ENCODE measurements at regions not wholly inside any gene's neighbourhood (a gene's known extent, or its start where the extent isn't known, plus 50 kb on each side); places are given as distances from the start of the nearest gene placed in this dataset.

- Histone ChIP-seq H2AK5ac (ENCODE audit: insufficient read length, low read length) (no peak overlapping the region), H3K14ac (ENCODE audit: insufficient read depth, low read length) (no peak overlapping the region), H2BK12ac (ENCODE audit: insufficient read length, low read depth, low read length) (no peak overlapping the region), H3K23me2 (ENCODE audit: insufficient read length, low read depth, low read length, poor library complexity, severe bottlenecking) (no peaks in the 10 kb centered on the region), H3K4ac (ENCODE audit: low read depth, low read length) (no peak overlapping the region), H3K56ac (ENCODE audit: insufficient read length, low read depth, low read length) (no peak overlapping the region), H2BK120ac (ENCODE audit: low read depth, low read length, poor library complexity, severe bottlenecking) (no peak overlapping the region), H2BK15ac (ENCODE audit: low read depth, low read length) (no peak overlapping the region), H3K9me3 (ENCODE audit: control insufficient read depth, low read depth, low read length) (no peaks in the 10 kb centered on the region), H2BK20ac (ENCODE audit: low read depth, low read length, poor library complexity, severe bottlenecking) (no peak overlapping the region), H3K23ac (ENCODE audit: insufficient read length, low read depth, low read length) (no peak overlapping the region), H4K8ac (replicated peaks; ENCODE audit: insufficient read length, low read depth, low read length) (no peak overlapping the region), H3T11ph (ENCODE audit: low read length) (no peak overlapping the region), H4K91ac (ENCODE audit: insufficient read length, low read depth, low read length) (no peak overlapping the region), H4K20me1 (ENCODE audit: control insufficient read depth, insufficient read depth, insufficient read length) (no peaks in the 10 kb centered on the region), H3K27ac (ENCODE audit: insufficient read length, low read depth, low read length) (no peak overlapping the region), H3K27me3 (ENCODE audit: insufficient read depth, low read length) (no peaks in the 10 kb centered on the region), H3K18ac (ENCODE audit: insufficient read length, low read depth, low read length) (no peak overlapping the region), H3K79me2 (ENCODE audit: insufficient read depth, low read length) (no peaks in the 10 kb centered on the region), H3K4me2 (ENCODE audit: insufficient read depth, insufficient read length, low read length) (no peak overlapping the region), H3K4me1 (ENCODE audit: insufficient read depth, low read length) (no peaks in the 10 kb centered on the region), H3K79me1 (ENCODE audit: insufficient read depth, low read depth, low read length, poor library complexity, severe bottlenecking) (no peaks in the 10 kb centered on the region), H2BK5ac (ENCODE audit: insufficient read length, low read length) (no peak overlapping the region), H3K9ac (ENCODE audit: extremely low read depth, insufficient read length, low read length) (no peak overlapping the region), H2AFZ (ENCODE audit: low read length) (no peak overlapping the region), H4K5ac (ENCODE audit: insufficient read length, low read depth, low read length) (no peak overlapping the region)
- DNase-seq = no peak
- Mint-ChIP-seq H3K4me3 (no peak overlapping the region), H3K9me3 (no peaks in the 10 kb centered on the region), H3K27ac (no peak overlapping the region), H3K36me3 (ENCODE audit: insufficient read depth in 1 of 3, low read depth in 3 of 3) (no peaks in the 10 kb centered on the region), H3K27me3 (ENCODE audit: low read depth) (no peaks in the 10 kb centered on the region; the same call in 1 of the 2 replicates), H3K4me1 (peaks cover 0 to 3% of the 10 kb centered on the region in 2 experiments; a peak in 1 of 4 replicates)
- TF ChIP-seq CTCF (conservative IDR thresholded peaks at IDR 0.05) = no peak
- WGBS (ENCODE audit: extremely low coverage, insufficient read length, low lambda C conversion rate) = no CpG with 5 or more reads among the region's 6 CpGs
Measured at GRCh38 chr13:33628662-33629061, 189.3 kb upstream of the RFC3 start.
